C4-2B (cell line): ENCODE measurements at regions not wholly inside any gene's neighbourhood (a gene's known extent, or its start where the extent isn't known, plus 50 kb on each side); places are given as distances from the start of the nearest gene placed in this dataset.

Experiments
- ZFX ChIP-seq: fragments of 450-650 bp; IDR thresholded peaks from 2 replicates; pipeline ENCODE4 v1.6.1; 2017
- TF ChIP-seq, protein P1 (sequence below): fragments of 450-650 bp; conservative IDR thresholded peaks from 2 replicates; pipeline ENCODE4 v1.5.1; 2017; ENCODE audit warnings: mild to moderate bottlenecking

DNA sequence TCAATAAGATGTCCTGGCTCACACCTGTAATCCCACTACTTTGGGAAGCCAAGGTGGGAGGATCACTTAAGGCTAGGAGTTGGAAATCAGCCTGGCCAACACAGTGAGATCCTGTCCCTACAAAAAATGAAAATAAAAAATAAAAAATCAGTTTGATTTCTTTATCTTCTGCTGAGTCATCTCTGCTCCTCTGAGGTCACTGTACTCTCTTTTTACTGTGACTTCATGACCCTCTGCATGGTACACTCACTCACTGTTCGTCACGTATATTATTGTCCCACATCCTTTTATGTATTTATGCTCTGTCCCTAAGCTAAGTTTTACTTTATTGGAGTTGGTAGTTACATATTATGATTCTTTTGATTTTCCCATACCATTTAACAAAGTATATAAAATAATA, 333.3 kb downstream of the PCDH7 start:
- TF ChIP-seq, protein P1, sequence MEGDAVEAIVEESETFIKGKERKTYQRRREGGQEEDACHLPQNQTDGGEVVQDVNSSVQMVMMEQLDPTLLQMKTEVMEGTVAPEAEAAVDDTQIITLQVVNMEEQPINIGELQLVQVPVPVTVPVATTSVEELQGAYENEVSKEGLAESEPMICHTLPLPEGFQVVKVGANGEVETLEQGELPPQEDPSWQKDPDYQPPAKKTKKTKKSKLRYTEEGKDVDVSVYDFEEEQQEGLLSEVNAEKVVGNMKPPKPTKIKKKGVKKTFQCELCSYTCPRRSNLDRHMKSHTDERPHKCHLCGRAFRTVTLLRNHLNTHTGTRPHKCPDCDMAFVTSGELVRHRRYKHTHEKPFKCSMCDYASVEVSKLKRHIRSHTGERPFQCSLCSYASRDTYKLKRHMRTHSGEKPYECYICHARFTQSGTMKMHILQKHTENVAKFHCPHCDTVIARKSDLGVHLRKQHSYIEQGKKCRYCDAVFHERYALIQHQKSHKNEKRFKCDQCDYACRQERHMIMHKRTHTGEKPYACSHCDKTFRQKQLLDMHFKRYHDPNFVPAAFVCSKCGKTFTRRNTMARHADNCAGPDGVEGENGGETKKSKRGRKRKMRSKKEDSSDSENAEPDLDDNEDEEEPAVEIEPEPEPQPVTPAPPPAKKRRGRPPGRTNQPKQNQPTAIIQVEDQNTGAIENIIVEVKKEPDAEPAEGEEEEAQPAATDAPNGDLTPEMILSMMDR = no peak
- TF ChIP-seq ZFX = no peak
